NCI-H82 treated with DMSO at 0.1 percent for 48 hours (cell line): ENCODE measurements at regions not wholly inside any gene's neighbourhood (a gene's known extent, or its start where the extent isn't known, plus 50 kb on each side); places are given as distances from the start of the nearest gene placed in this dataset.
"Not testable (repeated sequence)": the region's sequence is repeated elsewhere in the genome, so short reads cannot be mapped to it uniquely, and the experiment has no call there.

Experiments
- DNase-seq: peaks from one replicate; lab custom pipeline; 2025; ENCODE audit not compliant: unreplicated experiment; lab: John Stamatoyannopoulos, UW

- no peak for DNase-seq
These were observed 560.8 kb downstream of the POM121L12 start for GRCh38 chr7:53596230-53596629.

GRCh38 chr7:53600296-53600695 lies 564.9 kb downstream of the POM121L12 start:
- DNase-seq: no peak

GRCh38 chr7:53602817-53603418 lies 567.5 kb downstream of the POM121L12 start:
- DNase-seq: no peak

GRCh38 chr7:53603461-53603860 lies 568.0 kb downstream of the POM121L12 start:
- no peak for DNase-seq

- DNase-seq: no peak
These were observed 568.8 kb downstream of the POM121L12 start for GRCh38 chr7:53604201-53604600.

- DNase-seq: no peak
These were observed 572.5 kb downstream of the POM121L12 start for GRCh38 chr7:53607961-53608360.

GRCh38 chr7:53609185-53609584 lies 573.8 kb downstream of the POM121L12 start:
- no peak for DNase-seq

GRCh38 chr7:53611043-53611442 lies 575.6 kb downstream of the POM121L12 start:
- DNase-seq: no peak

- DNase-seq: no peak
These were observed 588.9 kb downstream of the POM121L12 start for GRCh38 chr7:53624356-53624755.

GRCh38 chr7:53628775-53629174 lies 593.3 kb downstream of the POM121L12 start:
- no peak for DNase-seq

GRCh38 chr7:53635251-53635650 lies 599.8 kb downstream of the POM121L12 start:
- not testable (repeated sequence) for DNase-seq

- DNase-seq: no peak
These were observed 603.1 kb downstream of the POM121L12 start for GRCh38 chr7:53638517-53638916.

- DNase-seq: no peak
These were observed 605.7 kb downstream of the POM121L12 start for GRCh38 chr7:53641091-53641490.

GRCh38 chr7:53642361-53642760 lies 606.9 kb downstream of the POM121L12 start:
- DNase-seq: no peak

- no peak for DNase-seq
These were observed 607.4 kb downstream of the POM121L12 start for GRCh38 chr7:53642866-53643265.

GRCh38 chr7:53656881-53657280 lies 621.4 kb downstream of the POM121L12 start:
- no peak for DNase-seq

GRCh38 chr7:53657586-53657985 lies 622.2 kb downstream of the POM121L12 start:
- no peak for DNase-seq

- DNase-seq: no peak
These were observed 623.5 kb downstream of the POM121L12 start for GRCh38 chr7:53658951-53659350.

GRCh38 chr7:53661645-53662217 lies 626.3 kb downstream of the POM121L12 start:
- no peak for DNase-seq

GRCh38 chr7:53672681-53673080 lies 637.2 kb downstream of the POM121L12 start:
- no peak for DNase-seq

- no peak for DNase-seq
These were observed 640.4 kb downstream of the POM121L12 start for GRCh38 chr7:53675835-53676234.

GRCh38 chr7:53684693-53685092 lies 649.3 kb downstream of the POM121L12 start:
- no peak for DNase-seq

- DNase-seq: no peak
These were observed 655.0 kb downstream of the POM121L12 start for GRCh38 chr7:53690411-53690810.
